Cardiac fibroblast (primary cell): ENCODE measurements at regions not wholly inside any gene's neighbourhood (a gene's known extent, or its start where the extent isn't known, plus 50 kb on each side); places are given as distances from the start of the nearest gene placed in this dataset.
"Not testable (repeated sequence)": the region's sequence is repeated elsewhere in the genome, so short reads cannot be mapped to it uniquely, and the experiment has no call there.

ENCODE experiments used
- DNase-seq, 2 donors: peaks; one replicate each; pipeline versions ENCODE4 v3.0.0 to v3.0.0-alpha.2; 2010; ENCODE audit warnings: low read depth in 2 of 2
- H3K4me3 ChIP-seq, 2 donors: replicated peaks in 1 of 2; 1 replicate in 1 of 2; 2 replicates in 1 of 2; pipeline ENCODE4 v1.5.1; 2011; ENCODE audit warnings: low read depth in 2 of 2, low read length in 2 of 2, mild to moderate bottlenecking in 2 of 2, moderate library complexity in 1 of 2
- CTCF ChIP-seq: IDR thresholded peaks from one replicate; pipeline ENCODE4 v1.5.1; 2011; ENCODE audit warnings: low read depth, mild to moderate bottlenecking, low read length, inconsistent platforms

GRCh38 chr12:131266591-131267467, 313.1 kb downstream of the ADGRD1 start:
- no peak for TF ChIP-seq CTCF
- no peak overlapping the region for H3K4me3 ChIP-seq
- no peak for DNase-seq

GRCh38 chr12:131267576-131267975, 313.9 kb downstream of the ADGRD1 start:
- H3K4me3 ChIP-seq: no peak overlapping the region
- no peak for TF ChIP-seq CTCF
- DNase-seq: no peak

DNA sequence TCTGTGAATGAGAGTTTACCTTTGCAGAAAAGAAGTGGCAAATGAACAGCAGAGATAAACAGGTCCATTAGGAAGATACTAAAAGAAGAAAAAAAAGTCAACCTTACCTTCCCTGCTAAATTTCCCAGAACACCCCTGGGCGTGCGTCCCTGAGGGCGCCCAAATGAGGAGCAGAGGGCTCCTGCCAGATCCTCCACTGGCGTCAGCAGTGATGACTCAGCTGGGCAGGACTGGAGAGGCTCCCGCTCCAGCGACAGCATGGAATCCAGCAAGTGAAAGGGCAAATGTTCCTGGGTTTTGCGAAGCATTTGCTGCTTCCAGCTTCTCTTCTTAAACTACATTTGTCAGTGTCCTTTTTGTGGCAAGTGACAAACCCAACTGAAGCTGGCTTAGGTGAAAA, 314.4 kb downstream of the ADGRD1 start:
- not testable (repeated sequence) for DNase-seq, H3K4me3 ChIP-seq

DNA sequence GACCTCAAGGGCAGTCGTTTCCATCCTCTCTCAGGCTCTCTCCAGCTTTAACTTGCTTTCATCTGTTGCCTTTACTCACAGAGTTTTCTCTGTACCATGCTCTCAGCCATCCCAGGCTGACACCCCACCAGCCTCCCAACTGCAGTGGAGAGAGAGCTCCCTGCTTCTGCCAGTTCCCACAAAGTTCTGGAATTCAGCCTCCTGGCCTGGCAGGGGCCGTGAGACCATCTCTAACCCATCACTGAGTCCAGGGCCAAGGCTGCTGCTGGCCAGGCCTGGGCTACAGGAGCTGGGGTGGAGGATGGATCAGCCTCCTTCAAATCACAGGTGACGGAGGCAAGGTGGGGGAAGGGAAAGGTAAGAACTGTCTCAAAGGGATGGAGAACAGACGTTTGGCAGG, 314.9 kb downstream of the ADGRD1 start:
- H3K4me3 ChIP-seq, DNase-seq: not testable (repeated sequence)

GRCh38 chr12:131269551-131269950, 315.8 kb downstream of the ADGRD1 start:
- no peak for TF ChIP-seq CTCF
- no peak for DNase-seq
- no peak overlapping the region for H3K4me3 ChIP-seq

- not testable (repeated sequence) for DNase-seq, H3K4me3 ChIP-seq
Measured at GRCh38 chr12:131269977-131270376, 316.3 kb downstream of the ADGRD1 start.

DNA sequence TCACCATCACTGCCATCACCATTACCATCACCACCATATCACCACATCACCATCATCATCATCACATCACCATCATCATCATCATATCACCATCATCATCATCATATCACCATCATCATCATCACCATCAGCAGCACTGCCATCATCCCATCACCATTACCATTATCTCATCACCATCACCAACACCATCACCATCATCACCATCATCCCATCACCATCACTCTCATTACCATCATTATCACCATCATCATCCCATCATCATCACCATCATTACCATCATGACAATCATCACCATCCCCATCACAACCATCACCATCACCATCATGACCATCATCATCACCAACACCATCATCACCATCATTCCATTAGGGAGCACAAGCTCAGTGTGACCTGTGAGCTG, 318.0 kb downstream of the ADGRD1 start:
- no peak for DNase-seq
- H3K4me3 ChIP-seq: no peak overlapping the region
- no peak for TF ChIP-seq CTCF

DNA sequence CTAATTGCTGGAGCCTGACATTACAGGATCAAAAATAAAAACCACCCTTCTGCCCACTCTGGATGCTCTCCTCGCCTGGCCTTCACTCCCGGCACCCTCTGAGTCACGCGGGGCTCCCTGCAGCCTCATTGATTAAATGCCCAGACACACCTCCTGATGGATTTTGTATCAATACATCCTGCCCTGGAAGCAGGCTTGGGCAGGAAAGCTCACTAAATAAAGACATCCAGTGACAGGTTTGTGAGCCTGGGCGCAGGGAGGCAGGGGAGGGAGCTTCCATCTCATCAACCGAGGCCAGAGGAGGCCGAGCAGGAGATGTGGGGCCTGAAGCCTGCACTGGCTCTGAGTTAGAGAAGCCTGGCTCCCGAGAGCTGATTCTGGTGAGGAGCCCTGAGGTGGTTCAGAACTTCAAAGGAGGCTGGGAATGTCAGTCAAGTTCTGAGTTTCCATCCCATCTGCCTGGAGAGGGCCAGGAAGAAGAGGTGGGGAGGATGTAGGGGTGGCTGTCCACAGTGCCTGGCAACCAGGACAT, 318.6 kb downstream of the ADGRD1 start:
- H3K4me3 ChIP-seq, DNase-seq: not testable (repeated sequence)

DNA sequence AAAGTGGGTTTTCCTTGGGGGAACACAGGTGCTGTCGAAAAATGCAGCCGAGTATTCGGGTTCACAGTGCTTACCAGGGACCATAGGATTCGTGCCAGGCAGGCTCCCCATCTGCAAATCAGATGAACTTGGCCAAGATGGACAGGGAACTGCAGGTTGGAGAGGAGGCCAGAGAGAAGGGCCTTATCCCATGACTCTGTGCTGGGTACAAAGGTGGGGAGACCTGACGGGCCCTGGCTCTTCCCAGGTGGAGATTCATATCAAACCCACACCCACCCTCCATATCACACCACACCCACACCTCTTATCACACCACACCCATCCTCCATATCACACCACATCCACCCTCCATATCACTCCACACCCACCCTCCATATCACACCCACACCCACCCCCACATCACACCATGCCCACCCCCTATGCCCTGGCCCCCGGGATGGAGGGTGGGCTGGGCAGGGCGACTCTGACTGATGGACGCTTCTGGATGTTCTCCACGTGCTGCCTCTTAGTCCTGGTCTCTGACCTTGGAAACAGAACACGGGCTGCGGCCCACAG, 319.7 kb downstream of the ADGRD1 start:
- TF ChIP-seq CTCF: no peak
- no peak overlapping the region for H3K4me3 ChIP-seq
- no peak for DNase-seq
